A549 (cell line): ENCODE measurements at regions not wholly inside any gene's neighbourhood (a gene's known extent, or its start where the extent isn't known, plus 50 kb on each side); places are given as distances from the start of the nearest gene placed in this dataset.

Experiments
- ATAC-seq, 2 experiments: fragments of 200-7000 bp in 1 of 2; fragments of >200 bp in 1 of 2; cut with Nextera tagmentation in 1 of 2; cut with Tn5 transposase in 1 of 2; 3 replicates each; pipeline versions ENCODE4 v1.8.0 to v1.9.1; 2018 to 2020; ENCODE audit warnings: mild to moderate bottlenecking in 1 of 2, moderate library complexity in 1 of 2
- CTCF ChIA-PET: fragments of 300-600 bp; sonication (Branson Sonifier 250); formaldehyde crosslinking; extraction: SDS; loops from one replicate; lab custom pipeline; 2021; ENCODE audit warnings: antibody characterized with exemption, inconsistent platforms; lab: Yijun Ruan, JAX
- POLR2A ChIA-PET: fragments of 350-600 bp; formaldehyde crosslinking; extraction: SDS; loops from one replicate; lab custom pipeline; 2021; ENCODE audit warnings: antibody characterized with exemption, inconsistent platforms; lab: Yijun Ruan, JAX
- DNase-seq, 2 experiments: peaks; one replicate each; pipeline versions ENCODE4 v3.0.0 to v3.0.0-alpha.2; 2011 to 2016; ENCODE audit warnings: low read depth in 1 of 2, low spot score in 1 of 2
- FAIRE-seq: peaks from 2 replicates; lab custom pipeline; 2011; peaks lifted over from hg19 to GRCh38; lab: Jason Lieb, UNC
- H3K27ac ChIP-seq, 2 experiments: fragments of >200 bp; sonication (Bioruptor Twin); formaldehyde crosslinking; 3 replicates each; pipeline ENCODE4 v1.5.1; 2016 to 2017
- H3K4me1 ChIP-seq: fragments of >200 bp; sonication (Bioruptor Twin); formaldehyde crosslinking; 3 replicates; pipeline ENCODE4 v1.6.1; 2016
- H3K4me2 ChIP-seq: fragments of >200 bp; sonication (Bioruptor Twin); formaldehyde crosslinking; 3 replicates; pipeline ENCODE4 v1.6.1; 2016
- H3K4me3 ChIP-seq: fragments of >200 bp; sonication (Bioruptor Twin); formaldehyde crosslinking; 3 replicates; pipeline ENCODE4 v1.5.1; 2016
- H3K9me3 ChIP-seq: fragments of >200 bp; sonication (Bioruptor Twin); formaldehyde crosslinking; 3 replicates; pipeline ENCODE4 v1.6.1; 2016
- BHLHE40 ChIP-seq: IDR thresholded peaks from 2 replicates; pipeline ENCODE4 v1.6.1; 2012; ENCODE audit warnings: low read depth, low read length, inconsistent platforms
- CBX2 ChIP-seq: fragments of 200-600 bp; sonication (generic); IDR thresholded peaks from 2 replicates; pipeline ENCODE4 v1.6.1; 2016; ENCODE audit warnings: low read depth, mild to moderate bottlenecking, borderline replicate concordance
- CBX8 ChIP-seq: fragments of 200-600 bp; sonication (generic); IDR thresholded peaks from 2 replicates; pipeline ENCODE4 v1.6.1; 2016
- CHD4 ChIP-seq: fragments of 200-600 bp; sonication (generic); IDR thresholded peaks from 2 replicates; pipeline ENCODE4 v1.6.1; 2016; ENCODE audit warnings: antibody characterized with exemption, mild to moderate bottlenecking, borderline replicate concordance
- EHMT2 ChIP-seq: fragments of 200-600 bp; sonication (generic); IDR thresholded peaks from 2 replicates; pipeline ENCODE4 v1.6.1; 2016; ENCODE audit warnings: antibody characterized with exemption, low read depth, mild to moderate bottlenecking, moderate library complexity
- ESRRA ChIP-seq: fragments of 150-350 bp; IDR thresholded peaks from 2 replicates; pipeline ENCODE4 v1.6.1; 2014; ENCODE audit warnings: mild to moderate bottlenecking, low read length, borderline replicate concordance
- HDAC2 ChIP-seq: fragments of 200-600 bp; sonication (generic); IDR thresholded peaks from 2 replicates; pipeline ENCODE4 v1.6.1; 2016
- HEYL ChIP-seq: fragments of 250-450 bp; sonication (Bioruptor Pico); IDR thresholded peaks from 2 replicates; pipeline ENCODE4 v1.8.0; 2021; ENCODE audit warnings: mild to moderate bottlenecking, moderate library complexity
- HOXA7 ChIP-seq: fragments of 250-450 bp; sonication (Bioruptor Pico); IDR thresholded peaks from 2 replicates; pipeline ENCODE4 v1.5.0; 2020; ENCODE audit warnings: mild to moderate bottlenecking, moderate library complexity
- HOXB5 ChIP-seq: fragments of 250-450 bp; sonication (Bioruptor Pico); IDR thresholded peaks from 2 replicates; pipeline ENCODE4 v1.5.0; 2020; ENCODE audit warnings: mild to moderate bottlenecking, moderate library complexity
- JUN ChIP-seq, 2 experiments: fragments of >200 bp; sonication (Bioruptor Twin); formaldehyde crosslinking; IDR thresholded peaks; 2 replicates in 1 of 2; 3 replicates in 1 of 2; pipeline ENCODE4 v1.6.1; 2016 to 2017
- JUNB ChIP-seq: fragments of >200 bp; sonication (Bioruptor Twin); formaldehyde crosslinking; IDR thresholded peaks from 2 replicates; pipeline ENCODE4 v1.6.1; 2016
- KDM1A ChIP-seq: fragments of 200-600 bp; sonication (generic); IDR thresholded peaks from 2 replicates; pipeline ENCODE4 v1.6.1; 2016; ENCODE audit warnings: low read depth, mild to moderate bottlenecking
- MAFK ChIP-seq: fragments of 450-650 bp; IDR thresholded peaks from 2 replicates; pipeline ENCODE4 v1.6.1; 2014; ENCODE audit not compliant: partially characterized antibody
- MAZ ChIP-seq: fragments of 150-350 bp; IDR thresholded peaks from 2 replicates; pipeline ENCODE4 v1.6.1; 2014; ENCODE audit warnings: antibody characterized with exemption, low read depth, low read length, borderline replicate concordance
- NFE2L2 ChIP-seq: fragments of 150-350 bp; conservative IDR thresholded peaks from 2 replicates; pipeline ENCODE4 v1.6.1; 2014; ENCODE audit warnings: low read length
- NPAS2 ChIP-seq: fragments of 250-450 bp; sonication (Bioruptor Pico); IDR thresholded peaks from 2 replicates; pipeline ENCODE4 v1.8.0; 2022; ENCODE audit warnings: mild to moderate bottlenecking, moderate library complexity, borderline replicate concordance
- NR3C1 ChIP-seq: fragments of >200 bp; sonication (Bioruptor Twin); formaldehyde crosslinking; IDR thresholded peaks from 3 replicates; pipeline ENCODE4 v1.6.1; 2017
- RAD21 ChIP-seq, 2 experiments: fragments of >200 bp in 1 of 2; sonication (Bioruptor Twin) in 1 of 2; formaldehyde crosslinking in 1 of 2; IDR thresholded peaks in 1 of 2; conservative IDR thresholded peaks in 1 of 2; 2 replicates in 1 of 2; 3 replicates in 1 of 2; pipeline ENCODE4 v1.6.1; 2012 to 2018; ENCODE audit warnings: inconsistent platforms in 1 of 2
- RARB ChIP-seq: fragments of 250-450 bp; sonication (Bioruptor Pico); IDR thresholded peaks from 2 replicates; pipeline ENCODE4 v1.8.0; 2021; ENCODE audit warnings: mild to moderate bottlenecking, moderate library complexity
- RCOR1 ChIP-seq: fragments of 150-350 bp; IDR thresholded peaks from 2 replicates; pipeline ENCODE4 v1.6.1; 2014; ENCODE audit warnings: antibody characterized with exemption, low read length, low read depth
- SMC3 ChIP-seq: fragments of >200 bp; sonication (Bioruptor Twin); formaldehyde crosslinking; IDR thresholded peaks from 3 replicates; pipeline ENCODE4 v1.6.1; 2018; ENCODE audit warnings: inconsistent platforms
- USF2 ChIP-seq: fragments of 450-650 bp; IDR thresholded peaks from 2 replicates; pipeline ENCODE4 v1.6.1; 2014; ENCODE audit warnings: antibody characterized with exemption
- ZFP36 ChIP-seq: fragments of 450-650 bp; IDR thresholded peaks from 2 replicates; pipeline ENCODE4 v1.6.1; 2014; ENCODE audit warnings: borderline replicate concordance; ENCODE audit not compliant: partially characterized antibody
- ZSCAN20 ChIP-seq: fragments of 250-450 bp; sonication (Bioruptor Pico); IDR thresholded peaks from 2 replicates; pipeline ENCODE4 v1.8.0; 2022; ENCODE audit warnings: mild to moderate bottlenecking, moderate library complexity
- WGBS: methylation state at CpG from one replicate; pipeline ENCODE4 v1.1.6; 2017; ENCODE audit errors: missing lambda C conversion rate; 5-methylcytosine and 5-hydroxymethylcytosine counted together
- TF ChIP-seq, protein P1 (sequence below): IDR thresholded peaks from 2 replicates; pipeline ENCODE4 v1.6.1; 2012
- TF ChIP-seq, protein P2 (sequence below): fragments of 200-600 bp; sonication (generic); IDR thresholded peaks from 2 replicates; pipeline ENCODE4 v1.6.1; 2016; ENCODE audit warnings: antibody characterized with exemption, mild to moderate bottlenecking, moderate library complexity
- TF ChIP-seq, protein P3 (sequence below): fragments of >200 bp; sonication (Bioruptor Twin); formaldehyde crosslinking; IDR thresholded peaks from 3 replicates; pipeline ENCODE4 v1.5.1; 2016

DNA sequence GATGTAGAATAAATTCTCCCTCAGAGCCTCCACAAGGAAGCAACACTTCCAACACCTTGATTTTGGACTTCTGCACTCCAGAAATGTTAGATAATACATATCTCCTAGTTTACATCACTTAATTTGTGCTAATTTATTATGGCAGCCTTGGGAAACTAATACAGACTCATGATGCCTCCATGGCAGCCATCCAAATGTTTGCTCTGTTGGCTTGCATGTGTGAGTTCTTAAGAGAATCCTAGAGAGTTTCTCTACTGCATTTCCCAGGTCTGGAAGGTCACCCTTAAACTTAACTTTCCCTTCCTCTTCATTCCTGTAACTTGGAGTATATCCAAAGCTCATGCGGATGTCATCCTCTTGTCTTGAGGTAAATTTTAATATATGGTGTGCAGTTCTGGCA, 956.1 kb downstream of the ADGRL3 start:
- ATAC-seq (no peak), FAIRE-seq (no peak), DNase-seq (no peak)
- CTCF ChIA-PET, result no interaction called here
- WGBS, result 85% methylated on average over 1 of the region's 1 CpG
- Histone ChIP-seq H3K4me3 (no peak overlapping the region), H3K4me2 (no peak overlapping the region), H3K9me3 (no peaks in the 10 kb centered on the region), H3K27ac (no peak overlapping the region), H3K4me1 (no peaks in the 10 kb centered on the region)
- TF ChIP-seq NR3C1 (no peak), SMC3 (no peak), BHLHE40 (no peak), RARB (no peak), HEYL (CRISPR knock-in tag) (no peak), ESRRA (no peak), ZSCAN20 (CRISPR knock-in tag) (no peak), USF2 (no peak), JUN (IDR thresholded peaks at IDR 0.05) (no peak), HOXB5 (CRISPR knock-in tag) (no peak), MAZ (no peak), HOXA7 (CRISPR knock-in tag) (no peak)
- POLR2A ChIA-PET, result no interaction called here

GRCh38 chr4:62145276-62145675, 945.1 kb downstream of the ADGRL3 start:
- WGBS, result 0% methylated on average over 1 of the region's 2 CpGs
- POLR2A ChIA-PET, result no interaction called here
- no peak overlapping the region for H3K4me2 ChIP-seq
- no peak for FAIRE-seq
- H3K27ac ChIP-seq, result no peak overlapping the region
- no peak for ATAC-seq
- no peak for TF ChIP-seq ZFP36
- TF ChIP-seq JUNB, result no peak
- no peak for TF ChIP-seq CBX2
- TF ChIP-seq HDAC2, result no peak
- TF ChIP-seq, protein P1, sequence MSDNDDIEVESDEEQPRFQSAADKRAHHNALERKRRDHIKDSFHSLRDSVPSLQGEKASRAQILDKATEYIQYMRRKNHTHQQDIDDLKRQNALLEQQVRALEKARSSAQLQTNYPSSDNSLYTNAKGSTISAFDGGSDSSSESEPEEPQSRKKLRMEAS, result no peak
- no peak for TF ChIP-seq CHD4
- TF ChIP-seq NFE2L2, result no peak
- TF ChIP-seq ESRRA, result no peak
- TF ChIP-seq EHMT2, result no peak
- TF ChIP-seq RAD21 (conservative IDR thresholded peaks at IDR 0.05 in 1 of 2, IDR thresholded peaks at IDR 0.05 in 1 of 2), result no peak
- TF ChIP-seq, protein P2, sequence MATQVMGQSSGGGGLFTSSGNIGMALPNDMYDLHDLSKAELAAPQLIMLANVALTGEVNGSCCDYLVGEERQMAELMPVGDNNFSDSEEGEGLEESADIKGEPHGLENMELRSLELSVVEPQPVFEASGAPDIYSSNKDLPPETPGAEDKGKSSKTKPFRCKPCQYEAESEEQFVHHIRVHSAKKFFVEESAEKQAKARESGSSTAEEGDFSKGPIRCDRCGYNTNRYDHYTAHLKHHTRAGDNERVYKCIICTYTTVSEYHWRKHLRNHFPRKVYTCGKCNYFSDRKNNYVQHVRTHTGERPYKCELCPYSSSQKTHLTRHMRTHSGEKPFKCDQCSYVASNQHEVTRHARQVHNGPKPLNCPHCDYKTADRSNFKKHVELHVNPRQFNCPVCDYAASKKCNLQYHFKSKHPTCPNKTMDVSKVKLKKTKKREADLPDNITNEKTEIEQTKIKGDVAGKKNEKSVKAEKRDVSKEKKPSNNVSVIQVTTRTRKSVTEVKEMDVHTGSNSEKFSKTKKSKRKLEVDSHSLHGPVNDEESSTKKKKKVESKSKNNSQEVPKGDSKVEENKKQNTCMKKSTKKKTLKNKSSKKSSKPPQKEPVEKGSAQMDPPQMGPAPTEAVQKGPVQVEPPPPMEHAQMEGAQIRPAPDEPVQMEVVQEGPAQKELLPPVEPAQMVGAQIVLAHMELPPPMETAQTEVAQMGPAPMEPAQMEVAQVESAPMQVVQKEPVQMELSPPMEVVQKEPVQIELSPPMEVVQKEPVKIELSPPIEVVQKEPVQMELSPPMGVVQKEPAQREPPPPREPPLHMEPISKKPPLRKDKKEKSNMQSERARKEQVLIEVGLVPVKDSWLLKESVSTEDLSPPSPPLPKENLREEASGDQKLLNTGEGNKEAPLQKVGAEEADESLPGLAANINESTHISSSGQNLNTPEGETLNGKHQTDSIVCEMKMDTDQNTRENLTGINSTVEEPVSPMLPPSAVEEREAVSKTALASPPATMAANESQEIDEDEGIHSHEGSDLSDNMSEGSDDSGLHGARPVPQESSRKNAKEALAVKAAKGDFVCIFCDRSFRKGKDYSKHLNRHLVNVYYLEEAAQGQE, result no peak
- no peak for TF ChIP-seq KDM1A
- CTCF ChIA-PET, result no interaction called here
- no peaks in the 10 kb centered on the region for H3K9me3 ChIP-seq
- H3K4me3 ChIP-seq, result no peak overlapping the region
- no peak for DNase-seq
- no peaks in the 10 kb centered on the region for H3K4me1 ChIP-seq

- TF ChIP-seq, protein P3, sequence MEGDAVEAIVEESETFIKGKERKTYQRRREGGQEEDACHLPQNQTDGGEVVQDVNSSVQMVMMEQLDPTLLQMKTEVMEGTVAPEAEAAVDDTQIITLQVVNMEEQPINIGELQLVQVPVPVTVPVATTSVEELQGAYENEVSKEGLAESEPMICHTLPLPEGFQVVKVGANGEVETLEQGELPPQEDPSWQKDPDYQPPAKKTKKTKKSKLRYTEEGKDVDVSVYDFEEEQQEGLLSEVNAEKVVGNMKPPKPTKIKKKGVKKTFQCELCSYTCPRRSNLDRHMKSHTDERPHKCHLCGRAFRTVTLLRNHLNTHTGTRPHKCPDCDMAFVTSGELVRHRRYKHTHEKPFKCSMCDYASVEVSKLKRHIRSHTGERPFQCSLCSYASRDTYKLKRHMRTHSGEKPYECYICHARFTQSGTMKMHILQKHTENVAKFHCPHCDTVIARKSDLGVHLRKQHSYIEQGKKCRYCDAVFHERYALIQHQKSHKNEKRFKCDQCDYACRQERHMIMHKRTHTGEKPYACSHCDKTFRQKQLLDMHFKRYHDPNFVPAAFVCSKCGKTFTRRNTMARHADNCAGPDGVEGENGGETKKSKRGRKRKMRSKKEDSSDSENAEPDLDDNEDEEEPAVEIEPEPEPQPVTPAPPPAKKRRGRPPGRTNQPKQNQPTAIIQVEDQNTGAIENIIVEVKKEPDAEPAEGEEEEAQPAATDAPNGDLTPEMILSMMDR, result no peak
- TF ChIP-seq CBX2 (no peak), RCOR1 (no peak), MAFK (no peak), CBX8 (no peak), NPAS2 (CRISPR knock-in tag) (no peak), RARB (no peak)
- ChIA-PET POLR2A (no interaction called here), CTCF (no interaction called here)
- H3K4me2 ChIP-seq, result no peak overlapping the region
- FAIRE-seq (no peak), DNase-seq (no peak), ATAC-seq (no peak)
- 6% methylated on average over 3 of the region's 3 CpGs for WGBS
- no peak overlapping the region for H3K27ac ChIP-seq
- H3K9me3 ChIP-seq, result no peaks in the 10 kb centered on the region
- no peaks in the 10 kb centered on the region for H3K4me1 ChIP-seq
- H3K4me3 ChIP-seq, result no peak overlapping the region
Observed at GRCh38 chr4:62144431-62144830, 944.3 kb downstream of the ADGRL3 start.
